ENCODE measurements at regions not wholly inside any gene's neighbourhood (a gene's known extent, or its start where the extent isn't known, plus 50 kb on each side); places are given as distances from the start of the nearest gene placed in this dataset.

DNA sequence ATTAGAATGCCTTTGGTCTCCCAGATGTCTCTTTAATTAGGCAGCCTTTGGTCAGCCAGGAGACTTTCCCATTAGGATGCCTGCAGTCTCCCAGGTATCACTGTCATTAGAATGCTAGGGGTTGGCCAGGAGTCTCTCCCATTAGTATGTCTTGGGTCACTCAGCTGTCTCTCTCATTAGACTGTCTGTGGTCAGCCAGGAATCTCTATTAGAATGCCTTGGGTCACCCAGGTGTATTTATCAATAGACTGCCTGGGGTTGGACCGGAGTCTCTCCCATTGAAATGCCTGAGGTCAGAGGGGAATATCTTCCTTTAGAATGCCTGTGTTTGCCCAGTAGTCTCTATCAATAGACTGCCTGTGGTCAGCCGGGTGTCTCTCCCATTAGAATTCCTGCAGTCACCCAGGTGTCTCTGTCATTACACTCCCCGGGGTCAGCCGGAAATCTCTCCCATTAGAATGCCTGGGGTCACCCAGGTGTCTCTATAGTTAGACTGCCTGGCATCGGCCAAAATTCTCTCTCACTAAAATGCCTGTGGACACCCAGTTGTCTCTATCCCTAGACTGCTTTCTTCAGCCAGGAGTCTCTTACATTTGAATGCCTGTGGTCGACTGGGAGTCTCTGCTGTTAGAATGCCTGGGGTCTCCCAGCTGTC, 1460.3 kb downstream of the UQCRFS1 start:
- Histone ChIP-seq H3K9ac (ENCODE audit: insufficient read length, low read depth) (no peak overlapping the region), H3K36me3 (ENCODE audit: insufficient read depth, insufficient read length, low read length) (no peaks in the 10 kb centered on the region), H3K4me3 (ENCODE audit: insufficient read length, low read depth) (no peak overlapping the region), H3K9me3 (ENCODE audit: insufficient read depth, low read length) (peaks cover 22% of the 10 kb centered on the region; the same call in 1 of the 2 replicates), H3K4me1 (ENCODE audit: insufficient read depth, insufficient read length) (no peaks in the 10 kb centered on the region), H3K27me3 (ENCODE audit: insufficient read depth, insufficient read length) (peaks cover 1% of the 10 kb centered on the region)
- TF ChIP-seq SUZ12 (IDR thresholded peaks at IDR 0.05; ENCODE audit: extremely low read depth, insufficient read depth, insufficient read length) (no peak), ZNF274 (IDR thresholded peaks at IDR 0.05; ENCODE audit: low read depth, low read length) (no peak), YY1 (IDR thresholded peaks at IDR 0.05; ENCODE audit: insufficient read depth, insufficient read length) (no peak)
- no peak for DNase-seq (ENCODE audit: low read depth, low spot score)

- peaks cover 22% of the 10 kb centered on the region; the same call in 1 of the 2 replicates for H3K9me3 ChIP-seq (ENCODE audit: insufficient read depth, low read length)
- no peak for DNase-seq (ENCODE audit: low read depth, low spot score)
- H3K36me3 ChIP-seq (ENCODE audit: insufficient read depth, insufficient read length, low read length), result no peaks in the 10 kb centered on the region
- no peak overlapping the region for H3K9ac ChIP-seq (ENCODE audit: insufficient read length, low read depth)
- H3K4me1 ChIP-seq (ENCODE audit: insufficient read depth, insufficient read length), result no peaks in the 10 kb centered on the region
- peaks cover 8% of the 10 kb centered on the region for H3K27me3 ChIP-seq (ENCODE audit: insufficient read depth, insufficient read length)
- TF ChIP-seq YY1 (IDR thresholded peaks at IDR 0.05; ENCODE audit: insufficient read depth, insufficient read length) (no peak), ZNF274 (IDR thresholded peaks at IDR 0.05; ENCODE audit: low read depth, low read length) (no peak), SUZ12 (IDR thresholded peaks at IDR 0.05; ENCODE audit: extremely low read depth, insufficient read depth, insufficient read length) (no peak)
- H3K4me3 ChIP-seq (ENCODE audit: insufficient read length, low read depth), result no peak overlapping the region
These were observed 1461.9 kb downstream of the UQCRFS1 start for GRCh38 chr19:27751044-27751391.

DNA sequence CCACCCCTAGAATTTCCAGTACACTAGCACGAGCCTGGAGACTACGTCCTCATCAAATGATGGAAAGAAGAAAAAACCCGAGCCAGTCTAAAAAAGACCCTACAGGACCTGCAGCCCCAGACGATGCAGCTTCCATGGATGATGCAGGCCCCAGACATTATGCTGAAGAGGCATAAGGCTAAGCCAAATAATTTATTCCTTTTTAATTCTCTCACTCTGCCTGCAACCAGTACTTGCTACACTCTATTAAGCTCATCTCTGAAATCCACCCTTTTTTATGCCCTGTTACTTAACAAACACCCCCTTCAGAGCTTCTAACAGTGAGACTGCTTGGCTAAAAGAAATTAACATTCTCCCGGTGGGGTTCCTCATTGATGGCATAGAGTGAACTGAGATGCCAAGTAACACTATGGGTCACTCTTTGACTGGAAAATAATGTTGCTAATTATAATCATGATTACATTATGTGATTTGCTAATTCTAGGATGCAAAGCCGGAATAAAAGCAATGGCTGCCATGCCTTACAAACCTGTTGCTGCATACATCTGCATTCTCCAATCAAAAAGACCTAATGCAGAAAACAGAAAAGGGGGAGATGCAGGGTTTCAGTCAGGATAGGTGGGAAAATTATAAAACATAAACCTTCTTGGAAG, 1462.4 kb downstream of the UQCRFS1 start:
- no peak for DNase-seq (ENCODE audit: low read depth, low spot score)
- H3K9ac ChIP-seq (ENCODE audit: insufficient read length, low read depth), result no peak overlapping the region
- H3K36me3 ChIP-seq (ENCODE audit: insufficient read depth, insufficient read length, low read length), result no peaks in the 10 kb centered on the region
- no peak overlapping the region for H3K4me3 ChIP-seq (ENCODE audit: insufficient read length, low read depth)
- peaks cover 8% of the 10 kb centered on the region for H3K27me3 ChIP-seq (ENCODE audit: insufficient read depth, insufficient read length)
- TF ChIP-seq YY1 (IDR thresholded peaks at IDR 0.05; ENCODE audit: insufficient read depth, insufficient read length), result no peak
- no peak for TF ChIP-seq SUZ12 (IDR thresholded peaks at IDR 0.05; ENCODE audit: extremely low read depth, insufficient read depth, insufficient read length)
- no peak for TF ChIP-seq ZNF274 (IDR thresholded peaks at IDR 0.05; ENCODE audit: low read depth, low read length)
- H3K9me3 ChIP-seq (ENCODE audit: insufficient read depth, low read length), result peaks cover 22% of the 10 kb centered on the region; the same call in 1 of the 2 replicates
- H3K4me1 ChIP-seq (ENCODE audit: insufficient read depth, insufficient read length), result no peaks in the 10 kb centered on the region

GRCh38 chr19:27748551-27749152, 1464.3 kb downstream of the UQCRFS1 start:
- Histone ChIP-seq H3K4me3 (ENCODE audit: insufficient read length, low read depth) (no peak overlapping the region), H3K27me3 (ENCODE audit: insufficient read depth, insufficient read length) (peaks cover 8% of the 10 kb centered on the region), H3K36me3 (ENCODE audit: insufficient read depth, insufficient read length, low read length) (no peaks in the 10 kb centered on the region), H3K9me3 (ENCODE audit: insufficient read depth, low read length) (peaks cover 8% of the 10 kb centered on the region; the same call in 1 of the 2 replicates), H3K4me1 (ENCODE audit: insufficient read depth, insufficient read length) (no peaks in the 10 kb centered on the region), H3K9ac (ENCODE audit: insufficient read length, low read depth) (no peak overlapping the region)
- TF ChIP-seq ZNF274 (IDR thresholded peaks at IDR 0.05; ENCODE audit: low read depth, low read length), result no peak
- TF ChIP-seq YY1 (IDR thresholded peaks at IDR 0.05; ENCODE audit: insufficient read depth, insufficient read length), result no peak
- TF ChIP-seq SUZ12 (IDR thresholded peaks at IDR 0.05; ENCODE audit: extremely low read depth, insufficient read depth, insufficient read length), result no peak
- DNase-seq (ENCODE audit: low read depth, low spot score), result no peak

GRCh38 chr19:27746691-27747380, 1466.1 kb downstream of the UQCRFS1 start:
- H3K36me3 ChIP-seq (ENCODE audit: insufficient read depth, insufficient read length, low read length), result no peaks in the 10 kb centered on the region
- peak overlapping the region; percentile 52 for H3K9ac ChIP-seq (ENCODE audit: insufficient read length, low read depth)
- DNase-seq (ENCODE audit: low read depth, low spot score), result peak; percentile 49
- no peak overlapping the region for H3K4me3 ChIP-seq (ENCODE audit: insufficient read length, low read depth)
- H3K4me1 ChIP-seq (ENCODE audit: insufficient read depth, insufficient read length), result no peaks in the 10 kb centered on the region
- H3K9me3 ChIP-seq (ENCODE audit: insufficient read depth, low read length), result 0 out of 2 replicates have a peak, but pooled peaks cover 3% of the 10 kb centered on the region
- H3K27me3 ChIP-seq (ENCODE audit: insufficient read depth, insufficient read length), result peaks cover 8% of the 10 kb centered on the region
- TF ChIP-seq ZNF274 (IDR thresholded peaks at IDR 0.05; ENCODE audit: low read depth, low read length), result no peak

- Histone ChIP-seq H3K4me3 (ENCODE audit: insufficient read length, low read depth) (no peak overlapping the region), H3K9ac (ENCODE audit: insufficient read length, low read depth) (no peak overlapping the region), H3K9me3 (ENCODE audit: insufficient read depth, low read length) (0 out of 2 replicates have a peak, but pooled peaks cover 3% of the 10 kb centered on the region), H3K27me3 (ENCODE audit: insufficient read depth, insufficient read length) (peaks cover 8% of the 10 kb centered on the region), H3K36me3 (ENCODE audit: insufficient read depth, insufficient read length, low read length) (no peaks in the 10 kb centered on the region), H3K4me1 (ENCODE audit: insufficient read depth, insufficient read length) (no peaks in the 10 kb centered on the region)
- no peak for TF ChIP-seq ZNF274 (IDR thresholded peaks at IDR 0.05; ENCODE audit: low read depth, low read length)
- no peak for TF ChIP-seq SUZ12 (IDR thresholded peaks at IDR 0.05; ENCODE audit: extremely low read depth, insufficient read depth, insufficient read length)
- no peak for TF ChIP-seq YY1 (IDR thresholded peaks at IDR 0.05; ENCODE audit: insufficient read depth, insufficient read length)
- DNase-seq (ENCODE audit: low read depth, low spot score), result no peak
These were observed 1466.9 kb downstream of the UQCRFS1 start for GRCh38 chr19:27745978-27746542.

Data from NT2/D1 (cell line).